HTR-8/SVneo (cell line): ENCODE measurements at regions not wholly inside any gene's neighbourhood (a gene's known extent, or its start where the extent isn't known, plus 50 kb on each side); places are given as distances from the start of the nearest gene placed in this dataset.

Source experiments
- DNase-seq: peaks from one replicate; pipeline ENCODE4 v3.0.0; 2011; ENCODE audit warnings: low spot score, mixed read lengths; ENCODE audit not compliant: insufficient read length
- FAIRE-seq: peaks from 2 replicates; lab custom pipeline; 2011; peaks lifted over from hg19 to GRCh38; lab: Jason Lieb, UNC

- FAIRE-seq (no peak), DNase-seq (no peak)
Measured at GRCh38 chr6:9405825-9406224, 970.5 kb upstream of the SLC35B3 start.

GRCh38 chr6:9405369-9405768 lies 970.0 kb upstream of the SLC35B3 start:
- FAIRE-seq = no peak
- peak; percentile 30 for DNase-seq

GRCh38 chr6:9404351-9405146 lies 969.2 kb upstream of the SLC35B3 start:
- DNase-seq (no peak), FAIRE-seq (no peak)

- FAIRE-seq (no peak), DNase-seq (no peak)
Measured at GRCh38 chr6:9403736-9404135, 968.4 kb upstream of the SLC35B3 start.

- FAIRE-seq = no peak
- no peak for DNase-seq
Measured at GRCh38 chr6:9401960-9402359, 966.6 kb upstream of the SLC35B3 start.

- DNase-seq = no peak
- FAIRE-seq = no peak
Measured at GRCh38 chr6:9399916-9400315, 964.6 kb upstream of the SLC35B3 start.

GRCh38 chr6:9398767-9399373 lies 963.5 kb upstream of the SLC35B3 start:
- no peak for FAIRE-seq
- DNase-seq = no peak

GRCh38 chr6:9398071-9398766 lies 962.9 kb upstream of the SLC35B3 start:
- FAIRE-seq (no peak), DNase-seq (peak; percentile 2)

- no peak for DNase-seq
- no peak for FAIRE-seq
Measured at GRCh38 chr6:9388596-9388995, 953.3 kb upstream of the SLC35B3 start.

- FAIRE-seq = no peak
Measured at GRCh38 chr6:9380568-9380967, 945.2 kb upstream of the SLC35B3 start.

GRCh38 chr6:9373308-9373707 lies 938.0 kb upstream of the SLC35B3 start:
- DNase-seq (no peak), FAIRE-seq (no peak)

More at GRCh38 chr6:9380568-9380967, 945.2 kb upstream of the SLC35B3 start:
- DNase-seq = no peak

- DNase-seq = no peak
- FAIRE-seq = no peak
Measured at GRCh38 chr6:9370480-9370879, 935.1 kb upstream of the SLC35B3 start.

- no peak for FAIRE-seq
- no peak for DNase-seq
Measured at GRCh38 chr6:9365378-9365777, 930.0 kb upstream of the SLC35B3 start.

GRCh38 chr6:9361749-9362148 lies 926.4 kb upstream of the SLC35B3 start:
- FAIRE-seq = no peak
- no peak for DNase-seq

- DNase-seq = peak; percentile 8
- FAIRE-seq = peak; percentile 9
Measured at GRCh38 chr6:9360881-9361280, 925.5 kb upstream of the SLC35B3 start.

- FAIRE-seq (no peak), DNase-seq (no peak)
Measured at GRCh38 chr6:9347608-9348007, 912.3 kb upstream of the SLC35B3 start.

GRCh38 chr6:9346923-9347322 lies 911.6 kb upstream of the SLC35B3 start:
- DNase-seq = no peak
- no peak for FAIRE-seq

- no peak for DNase-seq
- FAIRE-seq = no peak
Measured at GRCh38 chr6:9335431-9335830, 900.1 kb upstream of the SLC35B3 start.

- FAIRE-seq = no peak
Measured at GRCh38 chr6:9334979-9335378, 899.6 kb upstream of the SLC35B3 start.

GRCh38 chr6:9332241-9332780 lies 897.0 kb upstream of the SLC35B3 start:
- FAIRE-seq (no peak), DNase-seq (no peak)

More at GRCh38 chr6:9334979-9335378, 899.6 kb upstream of the SLC35B3 start:
- DNase-seq = no peak

- DNase-seq = no peak
Measured at GRCh38 chr6:9316831-9317230, 881.5 kb upstream of the SLC35B3 start.

More at GRCh38 chr6:9316831-9317230, 881.5 kb upstream of the SLC35B3 start:
- no peak for FAIRE-seq
